ENCODE measurements at regions not wholly inside any gene's neighbourhood (a gene's known extent, or its start where the extent isn't known, plus 50 kb on each side); places are given as distances from the start of the nearest gene placed in this dataset.

- no peak for TF ChIP-seq CTCF (IDR thresholded peaks at IDR 0.05)
- H3K4me3 ChIP-seq = no peak overlapping the region
- no peak for DNase-seq (ENCODE audit: low spot score)
- no peak overlapping the region for H3K27ac ChIP-seq
Measured at GRCh38 chr16:86982912-86983311, 334.3 kb downstream of the C16orf95 start.

- Histone ChIP-seq H3K27ac (no peak overlapping the region), H3K4me3 (no peak overlapping the region)
- TF ChIP-seq CTCF (IDR thresholded peaks at IDR 0.05) = no peak
- DNase-seq (ENCODE audit: low spot score) = no peak
Measured at GRCh38 chr16:86983621-86984020, 333.6 kb downstream of the C16orf95 start.

- no peak for DNase-seq (ENCODE audit: low spot score)
Measured at GRCh38 chr16:86984343-86984742, 332.8 kb downstream of the C16orf95 start.

GRCh38 chr16:86984991-86985647 is 332.1 kb downstream of the C16orf95 start:
- H3K27ac ChIP-seq = peak overlapping the region in 1 of 2 donors; percentile 37
- H3K4me3 ChIP-seq = no peak overlapping the region
- DNase-seq (ENCODE audit: low spot score) = no peak
- no peak for TF ChIP-seq CTCF (IDR thresholded peaks at IDR 0.05)

More at GRCh38 chr16:86984343-86984742, 332.8 kb downstream of the C16orf95 start:
- Histone ChIP-seq H3K27ac (no peak overlapping the region), H3K4me3 (no peak overlapping the region)
- TF ChIP-seq CTCF (IDR thresholded peaks at IDR 0.05) = no peak

- DNase-seq (ENCODE audit: low spot score) = no peak
- Histone ChIP-seq H3K4me3 (no peak overlapping the region), H3K27ac (peak overlapping the region in 1 of 2 donors; percentile 37)
- TF ChIP-seq CTCF (IDR thresholded peaks at IDR 0.05) = no peak
Measured at GRCh38 chr16:86985648-86986015, 331.6 kb downstream of the C16orf95 start.

GRCh38 chr16:86986136-86986535 is 331.1 kb downstream of the C16orf95 start:
- DNase-seq (ENCODE audit: low spot score) = no peak
- Histone ChIP-seq H3K4me3 (no peak overlapping the region), H3K27ac (no peak overlapping the region)
- no peak for TF ChIP-seq CTCF (IDR thresholded peaks at IDR 0.05)

GRCh38 chr16:86986809-86987487 is 330.2 kb downstream of the C16orf95 start:
- Histone ChIP-seq H3K4me3 (no peak overlapping the region), H3K27ac (no peak overlapping the region)
- no peak for DNase-seq (ENCODE audit: low spot score)
- no peak for TF ChIP-seq CTCF (IDR thresholded peaks at IDR 0.05)

Measured in coronary artery (tissue), 2 donors.